HEK293 (cell line): ENCODE measurements at regions not wholly inside any gene's neighbourhood (a gene's known extent, or its start where the extent isn't known, plus 50 kb on each side); places are given as distances from the start of the nearest gene placed in this dataset.

Source experiments
- YY1 ChIP-seq: fragments of 450-650 bp; formaldehyde crosslinking; IDR thresholded peaks from 2 replicates; pipeline ENCODE4 v1.5.1; 2018; ENCODE audit warnings: missing biosample characterization, missing genetic modification characterization
- ZNF121 ChIP-seq: fragments of 450-650 bp; formaldehyde crosslinking; IDR thresholded peaks from 2 replicates; pipeline ENCODE4 v1.5.1; 2016; ENCODE audit warnings: missing biosample characterization, missing genetic modification characterization

DNA sequence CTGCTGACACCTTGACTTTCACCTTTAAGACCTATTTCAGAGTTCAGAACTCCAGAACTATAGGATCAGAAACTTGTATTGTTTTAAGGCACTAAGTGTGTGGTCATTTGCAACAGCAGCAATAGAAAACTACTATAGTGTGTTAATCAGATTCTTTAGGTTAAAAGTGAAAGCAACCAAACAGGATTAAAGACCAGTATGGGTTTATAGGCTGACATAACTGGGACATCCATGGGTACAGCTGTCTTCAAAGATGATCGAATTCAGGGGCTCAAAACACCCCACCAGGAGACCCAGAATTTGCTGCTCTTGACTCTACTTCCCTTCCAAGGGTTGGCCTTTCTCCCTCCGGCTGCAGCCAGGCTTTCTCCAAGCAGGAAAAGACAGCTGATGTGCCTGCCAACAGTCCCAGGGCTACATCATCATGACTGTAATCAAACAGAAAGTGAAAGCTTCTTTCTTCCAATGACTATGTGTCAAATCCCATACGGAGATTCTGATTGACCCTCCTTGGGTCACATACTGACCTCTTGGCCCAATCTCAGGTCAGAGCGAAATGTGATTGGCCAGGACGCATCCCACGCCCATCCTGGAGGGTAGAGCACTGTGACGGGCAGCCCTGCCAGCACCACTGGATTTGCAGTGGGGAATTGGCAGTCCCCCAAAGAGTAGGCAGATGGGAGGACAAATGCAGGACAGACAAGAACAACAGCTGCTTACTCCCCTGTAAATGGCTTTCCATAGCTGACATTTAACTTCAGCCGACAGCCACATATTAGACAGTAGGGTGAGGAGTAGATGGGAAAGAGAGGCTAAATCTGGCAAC lies 51.4 kb upstream of the RNF7 start:
- TF ChIP-seq ZNF121 (tag by site-specific recombination) (no peak), YY1 (tag by site-specific recombination) (no peak)
